ENCODE measurements at regions not wholly inside any gene's neighbourhood (a gene's known extent, or its start where the extent isn't known, plus 50 kb on each side); places are given as distances from the start of the nearest gene placed in this dataset.
"Not testable (repeated sequence)": the region's sequence is repeated elsewhere in the genome, so short reads cannot be mapped to it uniquely, and the experiment has no call there.

GRCh38 chr4:188287169-188287894, 148.1 kb downstream of the TRIML1 start:
- DNase-seq: no peak

DNA sequence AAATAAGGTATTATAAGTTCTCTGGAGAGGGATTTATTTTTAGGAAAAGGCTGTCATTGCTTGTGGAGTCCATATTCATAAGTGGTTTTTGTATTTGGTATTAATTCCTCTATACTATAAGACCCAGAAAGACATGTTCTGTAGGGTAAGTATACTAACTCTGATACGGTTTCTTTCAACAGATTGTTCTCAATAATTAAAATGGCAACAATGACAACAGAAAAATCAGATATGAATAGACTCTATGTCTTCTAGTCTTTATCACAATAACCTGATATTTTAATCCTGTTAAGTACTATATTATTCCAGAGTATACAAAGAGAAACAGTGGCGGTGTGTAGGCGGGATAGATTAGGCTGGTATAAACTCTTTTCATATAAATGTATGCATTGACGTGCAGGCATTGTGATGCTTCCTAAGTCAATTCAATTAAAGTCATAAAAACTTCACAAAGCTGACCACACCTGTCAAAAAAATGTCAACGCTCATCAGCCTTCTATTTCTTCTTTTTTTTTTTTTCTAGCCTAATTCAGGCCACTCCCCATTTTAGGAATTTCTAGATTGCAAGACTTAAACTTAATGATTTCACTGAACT, 150.4 kb downstream of the TRIML1 start:
- DNase-seq: no peak

GRCh38 chr4:188295899-188296298, 156.7 kb downstream of the TRIML1 start:
- no peak for DNase-seq

DNA sequence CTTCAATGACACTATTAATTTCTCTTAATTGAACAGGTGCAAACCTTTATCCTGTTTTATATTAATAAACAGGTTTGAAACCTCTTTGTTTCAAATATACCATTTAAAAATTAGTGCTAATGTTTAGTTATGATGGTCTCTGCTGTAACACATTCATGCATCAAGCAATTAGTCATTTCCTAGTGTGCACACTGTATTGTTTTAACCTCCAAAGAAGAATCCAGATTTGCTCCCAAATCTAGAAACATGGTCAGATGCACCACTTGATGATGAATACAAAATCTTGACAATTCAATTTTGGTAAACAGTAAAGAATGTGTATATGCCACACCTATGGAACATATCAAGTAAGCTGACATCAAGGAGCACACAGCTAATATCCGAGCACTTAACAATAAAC, 157.1 kb downstream of the TRIML1 start:
- DNase-seq: no peak

- no peak for DNase-seq
Measured at GRCh38 chr4:188297873-188298272, 158.6 kb downstream of the TRIML1 start.

DNA sequence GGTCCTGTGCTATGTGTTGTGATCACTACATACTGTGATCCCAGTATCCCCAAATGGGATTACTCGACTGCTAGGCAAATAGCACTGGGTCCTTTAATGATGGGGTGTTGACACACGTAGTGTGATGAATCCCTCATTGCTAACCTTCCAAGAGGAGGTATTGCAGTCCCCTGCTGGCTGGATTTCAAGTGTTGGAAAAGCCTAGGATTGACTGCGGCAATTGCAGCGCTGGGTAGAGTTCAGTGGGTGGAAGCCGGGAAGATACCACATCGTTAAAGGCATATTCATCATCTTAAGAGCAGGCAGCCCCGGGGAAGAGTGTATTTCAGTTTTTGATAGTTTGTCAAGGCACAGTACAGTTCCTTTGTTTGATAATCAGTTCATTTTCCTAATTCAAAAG, 159.9 kb downstream of the TRIML1 start:
- no peak for DNase-seq

DNA sequence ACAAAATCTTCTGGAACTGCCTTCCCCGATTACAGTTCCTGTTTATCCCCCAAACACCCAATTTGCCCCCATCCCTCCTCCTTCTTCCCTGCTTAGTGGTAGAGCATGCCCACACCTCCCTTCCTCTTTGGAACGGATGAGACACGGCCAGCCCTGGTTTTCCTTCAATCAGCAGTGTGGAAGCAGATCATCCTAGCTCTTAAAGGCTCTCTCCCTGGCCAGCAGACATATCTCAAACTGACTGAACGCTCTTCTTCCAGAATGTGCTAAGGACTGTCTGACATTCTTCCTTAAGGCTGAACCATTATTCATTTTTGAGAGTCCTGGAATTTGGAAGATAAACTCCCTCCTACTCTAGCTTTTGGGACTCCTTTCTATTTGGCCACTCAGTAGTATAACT, 161.1 kb downstream of the TRIML1 start:
- no peak for DNase-seq

GRCh38 chr4:188305690-188306089, 166.4 kb downstream of the TRIML1 start:
- DNase-seq: no peak

DNA sequence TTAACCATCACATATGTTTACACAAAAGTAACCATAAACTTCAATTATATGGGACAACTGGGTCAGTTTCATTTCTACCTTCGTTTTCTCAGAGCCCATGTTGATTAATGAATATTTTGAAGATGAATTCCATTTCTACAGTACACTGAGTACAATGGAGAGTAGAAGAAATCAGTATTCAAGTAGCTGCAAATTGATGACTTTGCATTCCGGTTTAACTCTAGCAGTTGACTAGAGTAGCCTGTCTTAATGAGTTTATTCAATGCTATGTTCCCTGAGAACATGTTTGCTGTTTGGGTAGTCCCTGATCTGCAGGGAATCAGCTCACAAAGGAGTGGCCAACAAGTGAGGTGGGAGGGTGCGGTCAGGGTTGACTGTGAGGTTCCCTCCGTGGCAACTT, 168.3 kb downstream of the TRIML1 start:
- DNase-seq: no peak

DNA sequence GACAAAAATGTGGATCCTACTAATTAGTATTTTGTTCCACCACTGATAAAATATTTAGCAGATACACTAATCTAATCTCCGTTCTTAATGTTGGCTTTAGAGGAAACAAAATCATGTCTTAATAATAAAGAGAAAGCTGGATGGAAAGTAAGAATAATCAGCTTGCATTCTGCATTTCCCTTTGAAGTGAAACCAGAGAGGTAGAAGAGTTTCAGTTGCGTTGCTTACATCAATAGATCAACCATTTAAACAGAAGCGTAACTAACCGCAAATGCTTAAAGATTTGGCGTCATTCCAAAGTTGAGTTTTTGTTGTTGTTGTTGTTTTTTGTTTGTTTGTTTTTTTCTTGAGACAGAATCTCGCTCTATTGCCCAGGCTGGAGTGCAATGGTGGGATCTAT, 168.9 kb downstream of the TRIML1 start:
- DNase-seq: no peak

DNA sequence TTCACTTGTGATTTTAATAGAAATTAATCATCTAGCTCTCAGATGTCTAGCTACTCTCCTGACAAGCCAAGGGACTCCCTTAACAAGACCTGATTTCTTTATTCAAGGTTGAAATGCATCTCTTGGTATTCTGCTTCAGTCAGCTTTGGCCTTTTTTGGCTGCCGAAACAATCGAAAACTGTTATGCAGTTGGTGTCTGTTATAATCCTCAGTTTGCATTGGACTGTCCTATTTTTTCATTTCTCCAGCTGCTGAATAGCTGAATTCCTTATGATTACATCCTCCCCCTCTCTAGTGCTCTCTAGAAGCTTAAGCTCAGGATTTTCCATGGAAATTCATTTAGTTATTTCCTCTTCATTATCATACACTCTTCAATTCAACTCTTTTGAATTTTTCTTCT, 177.2 kb downstream of the TRIML1 start:
- DNase-seq: no peak

DNA sequence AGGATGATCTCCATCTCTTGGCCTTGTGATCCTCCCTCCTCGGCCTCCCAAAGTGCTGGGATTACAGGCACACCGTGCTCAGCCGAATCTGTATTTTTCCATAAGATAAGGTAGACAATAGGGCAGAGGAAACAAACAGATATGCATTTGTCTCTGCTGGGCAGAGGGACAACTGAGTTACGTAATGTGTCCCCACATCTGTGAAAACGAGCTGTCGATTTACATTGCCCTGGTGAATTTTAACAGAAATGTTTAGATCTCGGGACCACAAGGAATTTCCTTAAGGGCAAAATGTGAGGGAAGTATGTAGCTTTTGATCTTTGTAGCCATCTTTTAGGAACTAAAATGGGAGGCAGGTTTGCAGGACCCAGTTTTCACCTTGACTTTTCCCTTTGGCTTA, 189.7 kb downstream of the TRIML1 start:
- DNase-seq: no peak

DNA sequence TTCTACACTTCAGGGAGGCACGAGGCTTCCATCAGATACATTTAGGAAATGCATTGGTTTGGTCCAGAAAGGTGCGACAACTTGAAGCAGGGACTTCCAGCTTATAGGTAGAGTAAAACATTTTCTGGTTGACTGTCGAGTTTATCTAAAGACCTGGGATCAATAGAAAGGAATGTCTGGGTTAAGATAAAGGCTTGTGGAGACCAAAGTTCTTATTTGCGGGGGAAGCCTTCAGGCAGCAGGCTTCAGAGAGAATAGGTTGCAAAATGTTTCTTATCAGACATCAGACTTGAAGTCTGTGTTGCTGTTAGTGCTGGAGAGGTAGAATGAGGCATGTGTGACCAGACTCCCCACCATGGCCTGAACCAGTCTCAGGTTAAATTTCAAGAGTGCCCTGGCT, 190.3 kb downstream of the TRIML1 start:
- no peak for DNase-seq

GRCh38 chr4:188332265-188332664, 193.0 kb downstream of the TRIML1 start:
- no peak for DNase-seq

DNA sequence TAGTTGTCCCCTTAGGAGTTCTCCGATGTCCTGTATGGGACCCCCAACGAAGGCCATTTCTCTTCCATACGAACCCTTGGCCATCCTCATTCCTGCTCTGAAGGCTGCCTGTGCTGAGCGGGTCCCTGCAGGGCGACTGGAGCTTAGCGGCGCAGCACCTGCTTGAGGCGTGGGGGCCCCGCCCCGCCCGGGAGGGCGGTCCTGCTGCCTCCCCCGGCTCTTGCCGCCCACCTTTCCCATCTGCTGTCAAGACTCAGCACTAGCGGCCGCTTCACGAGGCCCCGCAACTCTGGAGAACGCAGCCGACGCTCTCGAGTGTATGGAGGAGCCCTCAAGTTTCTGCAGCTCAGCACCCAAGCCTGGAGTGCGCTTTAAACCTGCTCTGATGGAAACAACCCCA, 197.7 kb downstream of the TRIML1 start:
- no peak for DNase-seq

DNA sequence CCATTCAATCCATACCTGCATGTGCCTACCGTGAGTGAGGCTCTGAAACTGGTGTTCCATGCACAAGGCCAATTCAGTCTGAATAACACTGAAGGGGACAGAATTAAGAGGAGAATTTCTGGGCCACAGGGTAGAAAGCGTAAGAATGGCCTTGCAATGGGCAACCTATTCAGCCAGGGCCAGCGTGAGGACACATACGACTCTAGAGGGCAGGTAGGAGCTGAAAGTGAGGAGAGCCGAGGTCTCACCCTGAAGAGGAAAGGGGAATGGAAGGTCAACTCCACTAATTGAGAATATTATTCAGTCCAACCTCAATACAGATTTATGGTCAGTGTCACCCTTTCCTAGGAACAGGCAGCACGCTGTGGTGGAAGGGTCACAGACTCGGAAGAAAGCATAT, 202.2 kb downstream of the TRIML1 start:
- DNase-seq: no peak

DNA sequence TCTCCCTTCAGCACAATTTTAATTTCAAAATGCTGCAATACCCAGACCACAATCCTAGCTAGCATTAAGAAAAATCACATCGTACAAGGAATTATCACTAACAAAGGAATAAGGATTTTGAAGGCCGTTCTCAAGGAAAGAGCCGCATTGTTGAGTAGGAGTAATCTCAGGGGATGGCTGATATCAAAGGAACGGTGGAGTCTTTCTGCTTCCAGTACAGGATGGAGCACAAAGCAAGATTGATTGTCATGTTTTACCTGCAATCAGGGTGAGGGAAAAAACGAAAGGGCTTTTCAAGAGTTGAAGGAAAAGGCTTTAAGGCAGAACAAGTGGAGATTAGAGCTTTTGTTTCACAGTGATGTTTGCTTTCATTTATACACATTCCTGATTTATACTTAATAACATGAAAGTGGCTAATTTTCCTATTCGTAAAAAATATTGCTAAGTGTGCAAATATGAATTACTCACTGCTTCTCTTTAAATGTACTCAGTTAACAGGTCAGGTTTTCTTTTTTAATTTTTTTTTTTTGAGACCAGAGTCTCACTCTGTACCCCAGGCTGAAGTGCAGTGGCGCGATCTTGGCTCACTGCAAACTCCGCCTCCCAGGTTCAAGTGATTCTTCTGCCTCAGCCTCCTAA, 207.0 kb downstream of the TRIML1 start:
- DNase-seq: no peak

DNA sequence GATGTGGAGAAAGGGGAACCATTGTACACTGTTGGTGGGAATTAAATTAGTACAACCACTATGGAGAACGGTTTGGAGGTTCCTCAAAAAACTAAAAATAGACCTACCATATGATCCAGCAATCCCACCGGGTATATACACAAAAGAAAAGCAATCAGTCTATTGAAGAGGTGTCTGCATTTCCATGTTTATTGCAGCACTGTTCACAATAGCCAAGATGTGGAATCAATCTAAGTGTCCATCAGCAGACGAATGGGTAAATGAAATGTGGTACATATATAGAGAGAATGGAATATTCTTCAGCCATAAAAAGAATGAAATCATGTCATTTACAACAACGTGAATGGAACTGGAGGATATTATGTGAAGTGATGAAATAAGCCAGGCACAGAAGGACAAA, 208.1 kb downstream of the TRIML1 start:
- no peak for DNase-seq

- DNase-seq: not testable (repeated sequence)
Measured at GRCh38 chr4:188349569-188349968, 210.3 kb downstream of the TRIML1 start.

DNA sequence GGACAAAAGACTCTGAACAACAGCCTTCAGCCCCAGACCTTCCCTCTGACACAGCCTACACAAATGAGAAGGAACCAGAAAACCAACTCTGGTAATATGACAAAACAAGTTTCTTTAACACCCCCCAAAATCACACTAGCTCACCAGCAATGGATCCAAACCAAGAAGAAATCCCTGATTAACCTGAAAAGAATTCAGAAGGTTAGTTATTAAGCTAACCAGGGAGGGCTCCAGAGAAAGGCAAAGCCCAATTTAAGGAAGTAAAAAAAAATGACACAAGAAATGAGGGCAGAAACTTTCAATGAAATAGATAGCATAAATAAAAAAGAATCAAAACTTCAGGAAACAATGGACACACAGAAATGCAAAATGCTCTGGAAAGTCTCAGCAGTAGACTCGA, 224.0 kb downstream of the TRIML1 start:
- DNase-seq: no peak

DNA sequence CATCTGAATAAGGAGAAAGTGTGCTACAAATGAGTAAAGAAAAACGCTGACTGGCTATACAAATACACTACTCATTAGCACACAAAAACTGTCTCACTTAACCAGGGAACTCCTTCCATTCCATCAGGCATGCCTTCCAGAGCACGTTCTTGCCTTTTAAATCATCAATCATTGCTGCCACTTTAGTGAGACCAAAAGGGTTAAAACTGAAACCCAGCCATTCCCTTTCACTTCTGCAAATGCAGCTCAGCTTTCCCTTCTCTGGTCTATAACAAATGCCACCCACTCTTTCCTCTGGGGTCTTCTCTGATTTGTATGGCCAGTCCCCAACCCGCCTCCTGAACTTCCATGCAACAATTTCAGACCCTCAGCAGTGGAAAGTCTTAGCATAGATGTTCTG, 231.5 kb downstream of the TRIML1 start:
- DNase-seq: no peak

- no peak for DNase-seq
Measured at GRCh38 chr4:188372058-188372457, 232.8 kb downstream of the TRIML1 start.

DNA sequence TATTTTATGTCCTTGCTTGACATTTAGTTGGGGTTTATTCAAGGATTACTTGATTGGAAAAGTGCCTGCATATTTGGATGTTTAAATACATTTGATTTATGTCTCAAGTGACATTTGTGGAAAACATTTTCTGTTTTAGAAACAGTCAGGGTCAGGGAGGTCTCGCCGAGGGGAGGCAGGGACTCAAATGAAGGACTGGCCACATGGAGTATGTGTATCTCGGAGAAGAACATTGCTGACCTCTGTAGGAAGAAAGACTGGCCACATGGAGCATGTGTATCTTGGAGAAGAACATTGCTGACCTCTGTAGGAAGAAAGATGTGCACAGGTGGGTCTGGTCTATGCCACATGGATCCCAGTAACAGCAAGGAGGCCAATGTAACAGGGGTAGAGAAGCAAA, 233.6 kb downstream of the TRIML1 start:
- DNase-seq: no peak

DNA sequence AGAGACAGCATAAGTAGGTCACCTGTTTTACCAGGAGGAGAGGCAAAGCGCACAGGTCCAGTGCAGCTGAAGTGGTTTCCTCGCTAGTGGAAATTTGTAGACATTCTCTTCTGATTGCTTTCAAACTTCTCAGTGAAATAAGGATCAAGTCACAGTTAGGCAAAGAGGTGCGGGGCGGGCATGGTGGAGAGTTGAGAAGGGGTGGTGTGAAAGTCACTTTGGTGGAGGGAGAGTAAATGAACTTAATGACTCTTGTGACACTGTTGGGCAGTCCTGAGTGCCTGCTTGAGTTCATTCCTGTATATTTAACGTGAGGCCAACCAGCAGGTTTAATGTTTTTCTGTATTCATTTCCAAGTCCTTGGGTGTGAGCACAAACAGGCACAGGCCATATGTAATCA, 235.6 kb downstream of the TRIML1 start:
- DNase-seq: no peak

DNA sequence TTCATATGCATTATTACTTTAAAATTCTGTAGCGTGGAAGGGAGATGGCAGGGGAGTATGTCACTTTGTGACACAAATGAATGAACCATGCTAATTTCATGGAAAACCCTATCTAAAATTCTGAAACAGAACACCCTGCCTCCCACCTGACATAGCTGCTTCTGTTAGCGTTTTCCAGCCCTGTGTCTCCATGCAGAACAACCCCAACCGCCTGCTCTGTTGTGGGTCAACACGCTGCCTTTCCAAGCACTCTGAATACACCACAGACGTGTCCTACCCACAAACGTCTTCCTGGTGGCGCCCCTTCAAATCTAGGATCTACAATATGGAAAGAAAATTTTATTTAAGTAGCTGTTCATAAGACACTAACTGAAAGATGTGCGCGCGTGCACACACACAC, 238.6 kb downstream of the TRIML1 start:
- no peak for DNase-seq

Data from stimulated activated CD4-positive, alpha-beta T cell treated with anti-CD3 and anti-CD28 coated beads, Interleukin-4, amount 100 ng/mL, for 24 hours (primary cell).